Superior temporal gyrus (tissue), 1 donor: ENCODE measurements at regions not wholly inside any gene's neighbourhood (a gene's known extent, or its start where the extent isn't known, plus 50 kb on each side); places are given as distances from the start of the nearest gene placed in this dataset.

Experiments
- DNase-seq: peaks from one replicate; pipeline ENCODE4 v3.0.0-alpha.2; 2016; ENCODE audit errors: extremely low spot score

DNA sequence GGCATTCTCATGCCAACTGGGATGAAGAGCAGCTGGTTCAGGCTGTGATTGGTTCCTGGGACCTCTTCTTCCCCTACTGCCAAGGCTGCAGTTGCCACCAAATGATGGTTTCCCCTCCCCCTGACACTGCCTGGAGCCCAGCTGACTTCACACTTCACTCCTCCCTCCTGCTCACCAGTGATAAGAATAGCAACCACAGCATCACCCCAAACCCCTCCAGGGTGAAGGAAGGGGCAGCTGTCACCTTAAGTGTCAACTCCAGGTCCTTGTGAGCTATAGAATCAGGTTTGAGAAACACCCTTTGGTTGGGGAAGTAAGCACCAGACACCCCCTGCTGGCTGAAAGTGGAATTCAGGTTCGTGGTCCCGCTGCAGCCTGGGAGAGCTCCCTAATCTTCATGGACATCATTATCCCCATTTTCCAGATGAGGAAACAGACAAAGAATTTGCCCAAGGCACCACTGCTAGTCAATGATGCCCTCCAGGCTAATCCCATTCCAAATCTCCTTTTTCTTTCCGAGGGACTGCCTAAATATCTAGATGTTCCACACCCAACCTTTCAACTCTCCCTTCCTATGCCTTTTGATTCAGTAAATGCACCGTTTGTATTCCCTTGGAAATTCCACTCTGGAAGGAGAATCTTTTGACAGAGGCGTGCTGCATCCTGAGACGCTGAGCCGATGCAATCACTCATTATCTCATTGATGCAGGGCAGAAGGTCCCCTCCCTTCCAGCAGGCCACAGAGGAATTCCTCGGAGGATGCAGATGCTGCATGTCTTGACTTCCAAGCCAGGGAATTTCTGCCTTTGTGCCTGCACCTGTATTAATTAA lies 50.6 kb upstream of the UQCRFS1 start:
- peak; percentile 60 for DNase-seq

- DNase-seq = no peak
Measured at GRCh38 chr19:29264897-29265296, 51.9 kb upstream of the UQCRFS1 start.

GRCh38 chr19:29265436-29265835 lies 52.5 kb upstream of the UQCRFS1 start:
- no peak for DNase-seq

DNA sequence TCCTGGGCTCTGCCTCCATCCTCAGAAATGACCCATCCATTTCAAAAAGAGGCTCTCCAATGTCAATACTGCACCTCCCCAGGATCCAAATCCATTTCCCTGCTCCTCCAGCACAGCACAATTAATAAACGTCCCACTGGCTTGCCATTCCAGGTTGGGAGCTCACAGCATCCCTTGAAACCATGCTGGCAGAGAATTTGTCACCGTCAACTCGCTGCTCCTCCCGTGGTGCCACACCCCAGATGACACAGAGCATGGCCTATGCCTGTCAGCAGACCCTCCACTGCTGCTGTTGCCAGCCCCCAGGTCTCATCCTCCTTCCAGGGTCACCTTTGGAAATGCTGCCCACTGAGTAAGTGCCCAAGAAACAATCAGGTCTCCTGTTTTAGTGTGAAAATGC lies 53.0 kb upstream of the UQCRFS1 start:
- no peak for DNase-seq

- DNase-seq = no peak
Measured at GRCh38 chr19:29266603-29267002, 53.7 kb upstream of the UQCRFS1 start.

DNA sequence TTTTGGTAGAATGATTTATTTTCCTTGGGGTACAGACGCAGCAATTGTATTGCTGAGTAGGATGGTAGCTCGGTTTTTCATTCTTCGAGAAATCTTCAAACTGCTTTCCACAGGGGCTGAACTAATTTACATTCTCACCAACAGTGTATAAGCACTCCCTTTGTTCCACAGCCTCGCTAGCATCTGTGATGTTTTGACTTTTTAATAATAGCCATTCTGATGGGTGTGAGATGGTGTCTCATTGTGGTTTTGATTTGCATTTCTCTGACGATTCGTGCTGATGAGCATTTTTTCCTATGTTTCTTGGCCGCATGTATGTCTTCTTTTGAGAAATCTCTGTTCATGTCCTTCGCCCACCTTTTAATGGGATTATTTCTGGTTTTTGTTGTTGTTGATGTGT lies 54.8 kb upstream of the UQCRFS1 start:
- DNase-seq = peak; percentile 36

DNA sequence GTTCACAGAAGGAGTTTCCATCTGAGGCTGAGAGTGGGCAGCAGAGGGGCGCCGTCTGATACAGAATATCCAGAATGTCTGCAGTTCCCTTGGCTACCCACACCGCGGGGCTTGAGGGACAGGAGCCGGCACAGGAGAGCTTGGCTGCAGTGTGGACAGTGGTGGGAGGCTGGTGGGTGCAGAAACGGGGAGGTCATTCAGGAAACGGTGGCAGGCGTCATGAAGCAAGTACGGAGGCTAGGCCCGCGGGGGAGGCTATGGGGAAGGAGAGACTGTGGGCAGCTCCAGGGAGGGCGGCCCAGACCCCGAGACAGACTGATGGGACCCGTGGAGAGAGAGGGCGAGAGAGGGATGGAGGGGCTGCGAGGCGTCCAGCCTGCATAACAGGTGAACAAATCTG lies 55.2 kb upstream of the UQCRFS1 start:
- no peak for DNase-seq

DNA sequence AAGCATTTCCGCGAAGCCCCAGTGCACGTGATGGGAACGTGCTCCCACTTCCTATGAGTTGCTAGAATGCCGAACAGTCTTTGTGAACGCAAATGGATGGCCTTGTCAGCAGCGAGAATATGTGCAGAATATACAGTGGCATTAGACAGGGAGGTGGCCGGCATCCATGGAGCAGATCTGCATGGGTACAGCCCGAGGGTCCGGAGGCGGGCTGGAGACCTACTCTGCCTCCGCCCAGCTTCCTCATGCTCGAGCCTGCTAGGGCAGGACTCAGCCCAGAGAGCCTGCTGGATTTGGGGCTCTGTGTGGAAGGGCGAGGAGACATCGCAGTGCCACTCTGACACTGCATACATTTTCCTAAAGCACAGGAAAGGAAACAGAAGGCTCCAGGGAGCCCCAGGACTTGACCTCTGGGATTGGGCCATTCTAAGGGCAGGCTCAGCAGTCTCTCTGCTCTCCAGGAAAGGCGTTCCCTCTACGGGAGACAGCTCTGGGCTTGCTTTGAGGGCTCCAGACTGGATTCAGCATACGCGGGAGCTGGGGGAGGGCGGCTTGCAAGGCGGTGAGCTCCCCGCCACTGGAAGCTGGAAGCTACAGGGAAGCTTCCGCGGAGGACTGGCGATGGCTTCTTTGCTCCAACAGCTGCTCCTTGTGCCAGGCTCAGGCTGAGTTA lies 55.9 kb upstream of the UQCRFS1 start:
- DNase-seq = no peak

GRCh38 chr19:29269641-29270040 lies 56.7 kb upstream of the UQCRFS1 start:
- no peak for DNase-seq

- DNase-seq = no peak
Measured at GRCh38 chr19:29271341-29271740, 58.4 kb upstream of the UQCRFS1 start.

DNA sequence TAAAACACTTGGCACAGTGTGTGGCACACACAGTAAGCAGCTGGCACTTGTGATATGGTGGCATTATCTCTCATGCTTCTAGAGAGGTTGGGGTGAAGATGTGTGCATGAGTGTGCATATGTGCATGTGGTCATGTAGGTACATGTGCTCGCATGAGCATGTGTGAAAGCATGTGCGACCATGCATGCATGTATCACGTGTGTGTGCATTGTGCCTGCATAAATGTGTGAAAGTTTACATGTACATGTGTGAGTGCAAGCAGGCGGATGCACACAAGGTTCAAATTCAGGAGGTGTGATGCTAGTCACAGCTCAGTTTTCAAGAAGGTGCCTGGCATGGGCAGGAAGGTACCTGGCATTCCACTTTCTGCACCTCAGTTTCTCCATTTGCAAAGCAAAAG lies 59.0 kb upstream of the UQCRFS1 start:
- DNase-seq = no peak

- DNase-seq = no peak
Measured at GRCh38 chr19:29273000-29273640, 60.2 kb upstream of the UQCRFS1 start.

- no peak for DNase-seq
Measured at GRCh38 chr19:29275266-29275665, 62.3 kb upstream of the UQCRFS1 start.

- no peak for DNase-seq
Measured at GRCh38 chr19:29277102-29277501, 64.2 kb upstream of the UQCRFS1 start.

DNA sequence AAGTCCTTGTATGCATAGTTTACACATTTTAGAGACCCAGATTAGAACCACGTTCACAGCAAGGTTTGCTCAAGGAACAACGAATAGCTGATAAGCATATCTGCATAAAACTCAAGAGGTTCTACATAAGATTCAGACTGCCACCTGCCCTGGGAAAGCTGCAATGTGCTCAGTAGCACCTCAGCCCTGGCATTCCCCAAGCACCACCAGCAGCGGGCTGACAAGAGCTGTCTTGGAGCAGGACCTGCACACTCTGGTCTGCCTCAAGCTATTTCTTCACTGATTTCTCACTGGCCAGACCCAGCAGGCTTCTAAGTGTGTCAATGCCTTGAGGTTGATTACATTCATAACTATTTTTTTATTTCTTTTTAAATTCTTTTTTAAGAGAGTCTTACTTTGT lies 65.8 kb upstream of the UQCRFS1 start:
- no peak for DNase-seq

- DNase-seq = no peak
Measured at GRCh38 chr19:29283366-29283765, 70.4 kb upstream of the UQCRFS1 start.

DNA sequence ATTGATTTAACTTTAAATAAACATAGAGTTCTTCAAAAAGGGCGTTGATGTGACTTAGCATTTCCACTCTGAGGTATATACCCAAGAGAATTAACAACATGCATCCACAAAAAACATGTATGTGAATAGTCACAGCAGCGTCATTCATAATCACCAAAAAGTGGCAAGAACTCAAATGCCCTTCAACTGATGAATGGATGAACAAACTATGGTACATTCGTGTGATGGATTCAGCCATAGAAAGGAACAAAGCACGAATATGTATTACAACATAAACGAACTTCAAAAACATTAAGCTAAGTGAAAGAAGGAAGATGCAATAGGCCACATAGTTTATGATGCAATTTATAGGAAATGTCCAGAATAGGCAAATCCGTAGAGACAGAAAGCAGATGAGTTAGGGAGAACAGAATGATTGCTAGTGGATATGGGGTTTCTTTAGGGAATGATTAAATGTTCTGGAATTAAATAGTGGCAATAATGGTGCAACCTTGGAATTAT lies 72.3 kb upstream of the UQCRFS1 start:
- no peak for DNase-seq

- peak; percentile 40 for DNase-seq
Measured at GRCh38 chr19:29285878-29286277, 72.9 kb upstream of the UQCRFS1 start.

DNA sequence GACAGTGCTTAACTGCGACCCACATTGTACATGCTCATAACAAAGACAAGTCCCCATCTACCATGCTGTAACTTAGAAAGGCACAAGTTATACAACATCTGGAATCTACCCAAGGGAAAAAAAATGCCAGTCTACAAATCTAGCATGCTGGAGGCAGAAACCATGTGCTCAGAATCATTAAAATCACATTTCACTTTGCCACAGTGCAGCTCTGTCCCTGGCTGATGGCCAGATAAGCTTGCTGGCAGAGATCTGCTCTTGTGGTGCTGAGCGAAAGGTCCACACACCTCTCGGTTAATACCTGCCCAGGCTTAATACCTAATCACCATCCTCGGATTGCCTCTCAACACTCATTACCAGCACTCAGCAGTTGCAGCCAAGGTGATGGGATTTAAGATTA lies 74.1 kb upstream of the UQCRFS1 start:
- peak; percentile 61 for DNase-seq

DNA sequence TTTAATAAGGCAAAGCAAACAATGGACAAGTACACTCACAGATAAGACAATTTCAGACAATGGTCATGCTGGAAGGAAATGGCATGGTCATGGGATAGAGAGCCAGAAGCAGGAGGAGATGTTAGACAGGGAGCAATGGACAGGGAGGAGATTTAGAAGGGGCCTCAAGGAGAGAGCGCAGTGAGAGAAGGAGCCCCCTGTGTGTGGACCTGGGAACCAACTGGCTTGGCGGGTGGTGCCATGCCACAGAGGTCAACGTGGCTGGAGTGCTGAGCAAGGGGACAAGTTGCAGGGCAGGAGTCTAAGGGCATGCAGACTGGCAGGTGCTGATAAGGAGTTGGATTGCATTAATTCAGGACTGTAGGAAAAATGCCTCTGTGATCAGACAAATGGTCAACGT lies 75.3 kb upstream of the UQCRFS1 start:
- no peak for DNase-seq

GRCh38 chr19:29289020-29289419 lies 76.1 kb upstream of the UQCRFS1 start:
- no peak for DNase-seq

- DNase-seq = no peak
Measured at GRCh38 chr19:29290853-29291252, 77.9 kb upstream of the UQCRFS1 start.

GRCh38 chr19:29292153-29292552 lies 79.2 kb upstream of the UQCRFS1 start:
- no peak for DNase-seq
